ENCODE measurements at regions not wholly inside any gene's neighbourhood (a gene's known extent, or its start where the extent isn't known, plus 50 kb on each side); places are given as distances from the start of the nearest gene placed in this dataset.

GRCh38 chr17:5800131-5800530 lies 215.8 kb upstream of the NLRP1 start:
- FAIRE-seq, result no peak
- Histone ChIP-seq H3K9me3 (ENCODE audit: control insufficient read depth in 2 of 2, insufficient read depth in 1 of 2, low read depth in 1 of 2, low read length in 1 of 2) (no peaks in the 10 kb centered on the region), H3K27ac (ENCODE audit: low read depth in 1 of 3, low read length in 2 of 3) (no peak overlapping the region), H3K4me3 (ENCODE audit: low read depth in 1 of 3, low read length in 3 of 3) (no peak overlapping the region), H3K4me1 (ENCODE audit: control insufficient read depth in 3 of 3, insufficient read depth in 2 of 3, low read depth in 1 of 3, low read length in 2 of 3) (no peaks in the 10 kb centered on the region), H3K27me3 (ENCODE audit: control insufficient read depth in 3 of 3, insufficient read depth in 3 of 3, low read length in 3 of 3) (peaks cover 0 to 10% (median 0%) of the 10 kb centered on the region in 3 donors), H3K36me3 (ENCODE audit: control insufficient read depth in 3 of 3, insufficient read depth in 2 of 3, low read depth in 1 of 3, low read length in 3 of 3) (no peaks in the 10 kb centered on the region)
- WGBS, 3 donors, result 40 to 56% (median 47%) methylated on average over 9 of the region's 9 CpGs
- no peak for DNase-seq

DNA sequence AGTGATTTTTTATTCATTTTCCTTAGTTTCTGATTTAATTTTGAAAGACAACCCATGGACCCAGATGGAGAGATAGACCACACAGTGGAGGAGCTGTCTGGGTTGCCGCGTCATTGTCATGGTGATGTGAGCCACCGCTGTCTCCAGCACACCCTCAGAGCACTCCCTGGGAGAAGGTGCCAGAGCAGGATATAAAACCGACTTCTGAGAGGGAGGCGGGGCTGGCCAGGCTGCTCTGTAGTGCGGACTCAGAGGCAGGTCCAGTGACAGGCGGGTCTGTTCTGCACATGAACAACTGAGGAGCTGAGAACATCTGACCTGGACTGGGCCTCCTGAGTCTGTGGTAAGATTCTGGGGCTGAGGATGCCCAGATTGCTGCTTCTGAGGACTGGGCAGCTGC lies 216.3 kb upstream of the NLRP1 start:
- 30 to 36% (median 31%) methylated on average over 7 of the region's 7 CpGs for WGBS, 3 donors

DNA sequence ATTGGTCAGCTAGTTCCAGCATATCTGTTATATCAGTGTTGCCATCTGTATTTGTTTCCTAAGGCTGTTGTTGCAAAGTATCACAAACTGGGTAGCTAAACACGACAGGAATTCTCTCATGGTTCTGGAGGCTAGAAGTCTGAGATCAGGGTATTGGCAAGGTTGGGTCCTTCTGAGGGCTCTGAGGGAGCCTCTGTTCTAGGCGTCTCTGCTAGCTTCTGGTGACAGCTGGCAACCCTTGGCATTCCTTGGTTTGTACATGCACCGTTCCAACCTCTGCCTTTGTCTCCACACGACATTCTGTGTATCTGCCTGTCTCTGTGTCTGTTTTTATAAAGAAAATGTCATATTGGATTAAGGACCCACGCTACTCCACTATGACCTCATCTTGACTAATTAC lies 219.9 kb upstream of the NLRP1 start:
- Histone ChIP-seq H3K36me3 (ENCODE audit: control insufficient read depth in 3 of 3, insufficient read depth in 2 of 3, low read depth in 1 of 3, low read length in 3 of 3) (no peaks in the 10 kb centered on the region), H3K27ac (ENCODE audit: low read depth in 1 of 3, low read length in 2 of 3) (no peak overlapping the region), H3K9me3 (ENCODE audit: control insufficient read depth in 2 of 2, insufficient read depth in 1 of 2, low read depth in 1 of 2, low read length in 1 of 2) (peaks cover 0 to 6% of the 10 kb centered on the region in 2 donors), H3K27me3 (ENCODE audit: control insufficient read depth in 3 of 3, insufficient read depth in 3 of 3, low read length in 3 of 3) (peaks cover 0 to 7% (median 0%) of the 10 kb centered on the region in 3 donors), H3K4me3 (ENCODE audit: low read depth in 1 of 3, low read length in 3 of 3) (no peak overlapping the region), H3K4me1 (ENCODE audit: control insufficient read depth in 3 of 3, insufficient read depth in 2 of 3, low read depth in 1 of 3, low read length in 2 of 3) (no peaks in the 10 kb centered on the region)
- FAIRE-seq (no peak), DNase-seq (no peak)
- WGBS, 3 donors, result 66 to 74% (median 67%) methylated on average over 5 of the region's 5 CpGs

More for the DNA sequence above, 216.3 kb upstream of the NLRP1 start:
- Histone ChIP-seq H3K9me3 (ENCODE audit: control insufficient read depth in 2 of 2, insufficient read depth in 1 of 2, low read depth in 1 of 2, low read length in 1 of 2) (no peaks in the 10 kb centered on the region), H3K4me1 (ENCODE audit: control insufficient read depth in 3 of 3, insufficient read depth in 2 of 3, low read depth in 1 of 3, low read length in 2 of 3) (no peaks in the 10 kb centered on the region), H3K36me3 (ENCODE audit: control insufficient read depth in 3 of 3, insufficient read depth in 2 of 3, low read depth in 1 of 3, low read length in 3 of 3) (no peaks in the 10 kb centered on the region), H3K27me3 (ENCODE audit: control insufficient read depth in 3 of 3, insufficient read depth in 3 of 3, low read length in 3 of 3) (peaks cover 0 to 12% (median 0%) of the 10 kb centered on the region in 3 donors), H3K4me3 (ENCODE audit: low read depth in 1 of 3, low read length in 3 of 3) (no peak overlapping the region), H3K27ac (ENCODE audit: low read depth in 1 of 3, low read length in 2 of 3) (no peak overlapping the region)
- DNase-seq (no peak), FAIRE-seq (no peak)

GRCh38 chr17:5809056-5809455 lies 224.7 kb upstream of the NLRP1 start:
- no peak overlapping the region for H3K4me3 ChIP-seq (ENCODE audit: low read depth in 1 of 3, low read length in 3 of 3)
- no peaks in the 10 kb centered on the region for H3K4me1 ChIP-seq (ENCODE audit: control insufficient read depth in 3 of 3, insufficient read depth in 2 of 3, low read depth in 1 of 3, low read length in 2 of 3)
- peaks cover 0 to 16% of the 10 kb centered on the region in 2 donors for H3K9me3 ChIP-seq (ENCODE audit: control insufficient read depth in 2 of 2, insufficient read depth in 1 of 2, low read depth in 1 of 2, low read length in 1 of 2)
- DNase-seq (no peak), FAIRE-seq (no peak)
- no peak overlapping the region for H3K27ac ChIP-seq (ENCODE audit: low read depth in 1 of 3, low read length in 2 of 3)
- peaks cover 0 to 6% (median 0%) of the 10 kb centered on the region in 3 donors for H3K27me3 ChIP-seq (ENCODE audit: control insufficient read depth in 3 of 3, insufficient read depth in 3 of 3, low read length in 3 of 3)
- WGBS, 3 donors, result 79 to 88% (median 82%) methylated on average over 1 of the region's 1 CpG
- H3K36me3 ChIP-seq (ENCODE audit: control insufficient read depth in 3 of 3, insufficient read depth in 2 of 3, low read depth in 1 of 3, low read length in 3 of 3), result no peaks in the 10 kb centered on the region

GRCh38 chr17:5809580-5810188 lies 225.4 kb upstream of the NLRP1 start:
- DNase-seq, result no peak
- Histone ChIP-seq H3K9me3 (ENCODE audit: control insufficient read depth in 2 of 2, insufficient read depth in 1 of 2, low read depth in 1 of 2, low read length in 1 of 2) (peaks cover 0 to 16% of the 10 kb centered on the region in 2 donors), H3K27ac (ENCODE audit: low read depth in 1 of 3, low read length in 2 of 3) (no peak overlapping the region), H3K4me3 (ENCODE audit: low read depth in 1 of 3, low read length in 3 of 3) (no peak overlapping the region), H3K4me1 (ENCODE audit: control insufficient read depth in 3 of 3, insufficient read depth in 2 of 3, low read depth in 1 of 3, low read length in 2 of 3) (no peaks in the 10 kb centered on the region), H3K36me3 (ENCODE audit: control insufficient read depth in 3 of 3, insufficient read depth in 2 of 3, low read depth in 1 of 3, low read length in 3 of 3) (no peaks in the 10 kb centered on the region), H3K27me3 (ENCODE audit: control insufficient read depth in 3 of 3, insufficient read depth in 3 of 3, low read length in 3 of 3) (peaks cover 0 to 6% (median 0%) of the 10 kb centered on the region in 3 donors)
- 71 to 82% (median 81%) methylated on average over 3 of the region's 3 CpGs for WGBS, 3 donors
- FAIRE-seq, result no peak

DNA sequence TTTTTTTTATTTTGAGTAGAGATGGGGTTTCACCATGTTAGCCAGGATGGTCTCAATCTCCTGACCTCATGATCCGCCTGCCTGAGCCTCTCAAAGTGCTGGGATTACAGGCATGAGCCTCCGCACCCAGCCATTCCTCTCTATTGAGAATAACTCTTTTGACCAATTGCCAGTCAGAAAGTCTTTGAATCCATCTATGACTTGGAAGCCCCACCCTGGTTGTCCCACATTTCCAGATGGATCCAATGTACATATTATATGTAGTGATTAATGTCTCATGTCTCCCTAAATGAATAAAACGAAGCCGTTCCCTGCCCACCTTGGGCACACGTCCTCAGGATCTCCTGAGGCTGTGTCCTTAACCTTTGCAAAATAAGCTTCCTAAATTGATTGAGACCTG lies 228.3 kb upstream of the NLRP1 start:
- H3K9me3 ChIP-seq (ENCODE audit: control insufficient read depth in 2 of 2, insufficient read depth in 1 of 2, low read depth in 1 of 2, low read length in 1 of 2), result peaks cover 0 to 16% of the 10 kb centered on the region in 2 donors
- no peak overlapping the region for H3K4me3 ChIP-seq (ENCODE audit: low read depth in 1 of 3, low read length in 3 of 3)
- no peak for FAIRE-seq
- H3K36me3 ChIP-seq (ENCODE audit: control insufficient read depth in 3 of 3, insufficient read depth in 2 of 3, low read depth in 1 of 3, low read length in 3 of 3), result no peaks in the 10 kb centered on the region
- DNase-seq, result no peak
- H3K27ac ChIP-seq (ENCODE audit: low read depth in 1 of 3, low read length in 2 of 3), result no peak overlapping the region
- H3K4me1 ChIP-seq (ENCODE audit: control insufficient read depth in 3 of 3, insufficient read depth in 2 of 3, low read depth in 1 of 3, low read length in 2 of 3), result no peaks in the 10 kb centered on the region
- 85 to 87% (median 87%) methylated on average over 5 of the region's 5 CpGs for WGBS, 3 donors
- peaks cover 0 to 4% (median 0%) of the 10 kb centered on the region in 3 donors for H3K27me3 ChIP-seq (ENCODE audit: control insufficient read depth in 3 of 3, insufficient read depth in 3 of 3, low read length in 3 of 3)

- peaks cover 0 to 4% (median 0%) of the 10 kb centered on the region in 3 donors for H3K27me3 ChIP-seq (ENCODE audit: control insufficient read depth in 3 of 3, insufficient read depth in 3 of 3, low read length in 3 of 3)
- H3K27ac ChIP-seq (ENCODE audit: low read depth in 1 of 3, low read length in 2 of 3), result no peak overlapping the region
- no peak for FAIRE-seq
- H3K4me3 ChIP-seq (ENCODE audit: low read depth in 1 of 3, low read length in 3 of 3), result no peak overlapping the region
- H3K36me3 ChIP-seq (ENCODE audit: control insufficient read depth in 3 of 3, insufficient read depth in 2 of 3, low read depth in 1 of 3, low read length in 3 of 3), result no peaks in the 10 kb centered on the region
- 76 to 89% (median 83%) methylated on average over 2 of the region's 2 CpGs for WGBS, 3 donors
- no peak for DNase-seq
- no peaks in the 10 kb centered on the region for H3K4me1 ChIP-seq (ENCODE audit: control insufficient read depth in 3 of 3, insufficient read depth in 2 of 3, low read depth in 1 of 3, low read length in 2 of 3)
- H3K9me3 ChIP-seq (ENCODE audit: control insufficient read depth in 2 of 2, insufficient read depth in 1 of 2, low read depth in 1 of 2, low read length in 1 of 2), result peaks cover 0 to 16% of the 10 kb centered on the region in 2 donors
Measured at GRCh38 chr17:5813357-5813756, 229.0 kb upstream of the NLRP1 start.

GRCh38 chr17:5815396-5815795 lies 231.1 kb upstream of the NLRP1 start:
- Histone ChIP-seq H3K4me3 (ENCODE audit: low read depth in 1 of 3, low read length in 3 of 3) (no peak overlapping the region), H3K36me3 (ENCODE audit: control insufficient read depth in 3 of 3, insufficient read depth in 2 of 3, low read depth in 1 of 3, low read length in 3 of 3) (no peaks in the 10 kb centered on the region), H3K27ac (ENCODE audit: low read depth in 1 of 3, low read length in 2 of 3) (no peak overlapping the region), H3K4me1 (ENCODE audit: control insufficient read depth in 3 of 3, insufficient read depth in 2 of 3, low read depth in 1 of 3, low read length in 2 of 3) (no peaks in the 10 kb centered on the region), H3K27me3 (ENCODE audit: control insufficient read depth in 3 of 3, insufficient read depth in 3 of 3, low read length in 3 of 3) (peaks cover 0 to 2% (median 0%) of the 10 kb centered on the region in 3 donors), H3K9me3 (ENCODE audit: control insufficient read depth in 2 of 2, insufficient read depth in 1 of 2, low read depth in 1 of 2, low read length in 1 of 2) (peaks cover 0 to 3% of the 10 kb centered on the region in 2 donors)
- WGBS, 3 donors, result 76 to 84% (median 82%) methylated on average over 5 of the region's 5 CpGs
- no peak for FAIRE-seq
- DNase-seq, result no peak

Measured in small intestine (tissue), 7 donors.